HEK293T (cell line): ENCODE measurements at regions not wholly inside any gene's neighbourhood (a gene's known extent, or its start where the extent isn't known, plus 50 kb on each side); places are given as distances from the start of the nearest gene placed in this dataset.
"Not testable (repeated sequence)": the region's sequence is repeated elsewhere in the genome, so short reads cannot be mapped to it uniquely, and the experiment has no call there.

Source experiments
- BHLHE40 ChIP-seq: fragments of 450-650 bp; IDR thresholded peaks from 2 replicates; pipeline ENCODE4 v1.6.1; 2016; ENCODE audit warnings: mild to moderate bottlenecking, moderate library complexity, borderline replicate concordance
- CTBP1 ChIP-seq: fragments of 450-650 bp; IDR thresholded peaks from 2 replicates; pipeline ENCODE4 v1.6.1; 2016; ENCODE audit warnings: borderline replicate concordance
- FOXA1 ChIP-seq: fragments of 450-650 bp; IDR thresholded peaks from 2 replicates; pipeline ENCODE4 v1.6.1; 2016; ENCODE audit warnings: mild to moderate bottlenecking
- FOXK2 ChIP-seq: fragments of 450-650 bp; IDR thresholded peaks from 2 replicates; pipeline ENCODE4 v1.6.1; 2016; ENCODE audit warnings: mild to moderate bottlenecking
- SUZ12 ChIP-seq: fragments of 450-650 bp; IDR thresholded peaks from 2 replicates; pipeline ENCODE4 v1.6.1; 2016; ENCODE audit warnings: mild to moderate bottlenecking

DNA sequence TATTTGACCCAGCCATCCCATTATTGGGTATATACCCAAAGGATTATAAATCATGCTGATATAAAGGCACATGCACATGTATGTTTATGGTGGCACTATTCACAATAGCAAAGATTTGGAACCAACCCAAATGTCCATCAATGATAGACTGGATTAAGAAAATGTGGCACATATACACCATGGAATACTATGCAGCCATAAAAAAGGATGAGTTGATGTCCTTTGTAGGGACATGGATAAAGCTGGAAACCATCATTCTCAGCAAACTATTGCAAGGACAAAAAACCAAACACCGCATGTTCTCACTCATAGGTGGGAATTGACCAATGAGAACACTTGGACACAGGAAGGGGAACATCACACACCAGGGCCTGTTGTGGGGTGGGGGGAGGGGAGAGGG is 147.3 kb upstream of the STK26 start:
- not testable (repeated sequence) for TF ChIP-seq SUZ12, BHLHE40, FOXA1, CTBP1, FOXK2
